ENCODE measurements at regions not wholly inside any gene's neighbourhood (a gene's known extent, or its start where the extent isn't known, plus 50 kb on each side); places are given as distances from the start of the nearest gene placed in this dataset.

DNA sequence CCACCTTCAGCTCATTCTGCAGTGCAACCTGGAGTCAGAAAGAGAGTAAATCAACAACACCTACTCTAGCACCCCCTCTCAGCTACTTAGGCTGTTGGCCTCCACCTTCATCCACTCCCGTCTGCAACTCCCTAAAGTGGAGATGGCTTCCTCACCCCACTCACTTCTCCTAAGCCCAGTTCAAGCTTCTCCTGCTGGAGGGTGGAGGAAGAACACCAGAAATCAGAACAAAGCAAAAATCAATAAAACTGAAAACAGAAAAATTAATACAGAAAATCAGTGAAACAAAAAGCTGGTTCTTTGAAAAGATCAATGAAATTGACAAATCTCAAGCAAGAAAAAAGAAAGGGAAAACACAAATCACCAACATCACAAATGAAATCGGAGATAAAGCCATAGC is 191.7 kb downstream of the ANAPC1 start:
- TF ChIP-seq, protein P1, sequence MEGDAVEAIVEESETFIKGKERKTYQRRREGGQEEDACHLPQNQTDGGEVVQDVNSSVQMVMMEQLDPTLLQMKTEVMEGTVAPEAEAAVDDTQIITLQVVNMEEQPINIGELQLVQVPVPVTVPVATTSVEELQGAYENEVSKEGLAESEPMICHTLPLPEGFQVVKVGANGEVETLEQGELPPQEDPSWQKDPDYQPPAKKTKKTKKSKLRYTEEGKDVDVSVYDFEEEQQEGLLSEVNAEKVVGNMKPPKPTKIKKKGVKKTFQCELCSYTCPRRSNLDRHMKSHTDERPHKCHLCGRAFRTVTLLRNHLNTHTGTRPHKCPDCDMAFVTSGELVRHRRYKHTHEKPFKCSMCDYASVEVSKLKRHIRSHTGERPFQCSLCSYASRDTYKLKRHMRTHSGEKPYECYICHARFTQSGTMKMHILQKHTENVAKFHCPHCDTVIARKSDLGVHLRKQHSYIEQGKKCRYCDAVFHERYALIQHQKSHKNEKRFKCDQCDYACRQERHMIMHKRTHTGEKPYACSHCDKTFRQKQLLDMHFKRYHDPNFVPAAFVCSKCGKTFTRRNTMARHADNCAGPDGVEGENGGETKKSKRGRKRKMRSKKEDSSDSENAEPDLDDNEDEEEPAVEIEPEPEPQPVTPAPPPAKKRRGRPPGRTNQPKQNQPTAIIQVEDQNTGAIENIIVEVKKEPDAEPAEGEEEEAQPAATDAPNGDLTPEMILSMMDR (conservative IDR thresholded peaks at IDR 0.05; ENCODE audit: low read depth, low read length): no peak; the same call in 1 of the 2 replicates
- no peak for TF ChIP-seq EZH2 (IDR thresholded peaks at IDR 0.05; ENCODE audit: low read length, unreplicated experiment)

Measured in PC-3 (cell line).